ENCODE measurements at regions not wholly inside any gene's neighbourhood (a gene's known extent, or its start where the extent isn't known, plus 50 kb on each side); places are given as distances from the start of the nearest gene placed in this dataset.

GRCh38 chr13:22201375-22201925, 530.6 kb downstream of the FGF9 start:
- H3K27ac Mint-ChIP-seq: no peak overlapping the region
- DNase-seq (no peak), ATAC-seq (ENCODE audit: low read depth) (no peak)
- H3K27me3 Mint-ChIP-seq: no peaks in the 10 kb centered on the region
- POLR2A ChIA-PET: interaction anchor here (0.6 kb wide), 1 partner anchor 63 kb away, joined by 3 read pairs; no protein-coding TSS in a partner anchor
- peaks cover 5% of the 10 kb centered on the region for H3K4me1 Mint-ChIP-seq
- H3K4me3 Mint-ChIP-seq: no peak overlapping the region
- CTCF ChIA-PET: no interaction called here
- intact Hi-C loops (cut with micrococcal nuclease): no loop called here
- H3K36me3 Mint-ChIP-seq (ENCODE audit: low read depth): no peaks in the 10 kb centered on the region
- H3K9me3 Mint-ChIP-seq: no peaks in the 10 kb centered on the region
- TF ChIP-seq, protein P1, sequence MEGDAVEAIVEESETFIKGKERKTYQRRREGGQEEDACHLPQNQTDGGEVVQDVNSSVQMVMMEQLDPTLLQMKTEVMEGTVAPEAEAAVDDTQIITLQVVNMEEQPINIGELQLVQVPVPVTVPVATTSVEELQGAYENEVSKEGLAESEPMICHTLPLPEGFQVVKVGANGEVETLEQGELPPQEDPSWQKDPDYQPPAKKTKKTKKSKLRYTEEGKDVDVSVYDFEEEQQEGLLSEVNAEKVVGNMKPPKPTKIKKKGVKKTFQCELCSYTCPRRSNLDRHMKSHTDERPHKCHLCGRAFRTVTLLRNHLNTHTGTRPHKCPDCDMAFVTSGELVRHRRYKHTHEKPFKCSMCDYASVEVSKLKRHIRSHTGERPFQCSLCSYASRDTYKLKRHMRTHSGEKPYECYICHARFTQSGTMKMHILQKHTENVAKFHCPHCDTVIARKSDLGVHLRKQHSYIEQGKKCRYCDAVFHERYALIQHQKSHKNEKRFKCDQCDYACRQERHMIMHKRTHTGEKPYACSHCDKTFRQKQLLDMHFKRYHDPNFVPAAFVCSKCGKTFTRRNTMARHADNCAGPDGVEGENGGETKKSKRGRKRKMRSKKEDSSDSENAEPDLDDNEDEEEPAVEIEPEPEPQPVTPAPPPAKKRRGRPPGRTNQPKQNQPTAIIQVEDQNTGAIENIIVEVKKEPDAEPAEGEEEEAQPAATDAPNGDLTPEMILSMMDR (IDR thresholded peaks at IDR 0.05): no peak

GRCh38 chr13:22210134-22210930, 539.5 kb downstream of the FGF9 start:
- DNase-seq (no peak), ATAC-seq (ENCODE audit: low read depth) (no peak)
- ChIA-PET CTCF (no interaction called here), POLR2A (no interaction called here)
- H3K9me3 Mint-ChIP-seq: no peaks in the 10 kb centered on the region
- H3K4me1 Mint-ChIP-seq: peaks cover 8% of the 10 kb centered on the region
- no peaks in the 10 kb centered on the region for H3K27me3 Mint-ChIP-seq
- TF ChIP-seq, protein P1 (IDR thresholded peaks at IDR 0.05): no peak
- no peak overlapping the region for H3K27ac Mint-ChIP-seq
- H3K4me3 Mint-ChIP-seq: no peak overlapping the region
- intact Hi-C loops (cut with micrococcal nuclease): no loop called here
- H3K36me3 Mint-ChIP-seq (ENCODE audit: low read depth): no peaks in the 10 kb centered on the region

GRCh38 chr13:22211876-22212275, 541.0 kb downstream of the FGF9 start:
- DNase-seq: no peak
- Mint-ChIP-seq H3K27ac (no peak overlapping the region), H3K27me3 (no peaks in the 10 kb centered on the region), H3K4me1 (peaks cover 8% of the 10 kb centered on the region), H3K36me3 (ENCODE audit: low read depth) (no peaks in the 10 kb centered on the region), H3K9me3 (no peaks in the 10 kb centered on the region), H3K4me3 (no peak overlapping the region)
- TF ChIP-seq, protein P1 (IDR thresholded peaks at IDR 0.05): no peak
- ChIA-PET POLR2A (no interaction called here), CTCF (no interaction called here)
- intact Hi-C loops (cut with micrococcal nuclease): no loop called here
- no peak for ATAC-seq (ENCODE audit: low read depth)

GRCh38 chr13:22212576-22212975, 541.7 kb downstream of the FGF9 start:
- TF ChIP-seq, protein P1 (IDR thresholded peaks at IDR 0.05): no peak
- DNase-seq (no peak), ATAC-seq (ENCODE audit: low read depth) (no peak)
- Mint-ChIP-seq H3K4me3 (no peak overlapping the region), H3K36me3 (ENCODE audit: low read depth) (no peaks in the 10 kb centered on the region), H3K27ac (no peak overlapping the region), H3K4me1 (peaks cover 8% of the 10 kb centered on the region), H3K27me3 (no peaks in the 10 kb centered on the region), H3K9me3 (no peaks in the 10 kb centered on the region)
- intact Hi-C loops (cut with micrococcal nuclease): no loop called here
- ChIA-PET CTCF (no interaction called here), POLR2A (no interaction called here)

DNA sequence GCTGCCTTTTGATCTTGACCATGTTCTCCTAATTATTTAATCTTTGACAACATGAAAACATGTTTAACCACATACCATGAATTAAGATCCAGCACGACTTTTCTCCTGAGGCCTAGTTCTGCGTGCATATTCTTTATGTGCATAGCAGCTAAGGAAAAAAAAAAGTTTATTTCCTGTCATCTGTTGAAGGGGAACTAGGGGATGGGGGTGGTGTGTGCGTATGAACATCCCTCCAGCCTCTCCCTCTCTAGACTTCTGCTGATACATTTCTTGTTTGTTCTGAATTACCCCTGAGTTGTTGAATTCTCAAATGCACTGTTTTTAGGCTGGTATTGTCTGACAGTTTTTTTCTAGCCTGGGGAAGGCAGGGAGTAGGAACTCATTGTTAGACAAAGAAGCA, 543.3 kb downstream of the FGF9 start:
- POLR2A ChIA-PET: no interaction called here
- Mint-ChIP-seq H3K27ac (no peak overlapping the region), H3K27me3 (no peaks in the 10 kb centered on the region), H3K36me3 (ENCODE audit: low read depth) (no peaks in the 10 kb centered on the region), H3K9me3 (no peaks in the 10 kb centered on the region), H3K4me1 (peaks cover 8% of the 10 kb centered on the region), H3K4me3 (no peak overlapping the region)
- intact Hi-C loops (cut with micrococcal nuclease): no loop called here
- DNase-seq (no peak), ATAC-seq (ENCODE audit: low read depth) (no peak)
- TF ChIP-seq, protein P1 (IDR thresholded peaks at IDR 0.05): no peak
- CTCF ChIA-PET: interaction anchor here (1.3 kb wide), 1 partner anchor 10 kb away, joined by 5 read pairs; no protein-coding TSS in a partner anchor
